ENCODE measurements at regions not wholly inside any gene's neighbourhood (a gene's known extent, or its start where the extent isn't known, plus 50 kb on each side); places are given as distances from the start of the nearest gene placed in this dataset.
"Not testable (repeated sequence)": the region's sequence is repeated elsewhere in the genome, so short reads cannot be mapped to it uniquely, and the experiment has no call there.

GRCh38 chr6:6724539-6725467, 136.3 kb downstream of the LY86 start:
- DNase-seq, result no peak

DNA sequence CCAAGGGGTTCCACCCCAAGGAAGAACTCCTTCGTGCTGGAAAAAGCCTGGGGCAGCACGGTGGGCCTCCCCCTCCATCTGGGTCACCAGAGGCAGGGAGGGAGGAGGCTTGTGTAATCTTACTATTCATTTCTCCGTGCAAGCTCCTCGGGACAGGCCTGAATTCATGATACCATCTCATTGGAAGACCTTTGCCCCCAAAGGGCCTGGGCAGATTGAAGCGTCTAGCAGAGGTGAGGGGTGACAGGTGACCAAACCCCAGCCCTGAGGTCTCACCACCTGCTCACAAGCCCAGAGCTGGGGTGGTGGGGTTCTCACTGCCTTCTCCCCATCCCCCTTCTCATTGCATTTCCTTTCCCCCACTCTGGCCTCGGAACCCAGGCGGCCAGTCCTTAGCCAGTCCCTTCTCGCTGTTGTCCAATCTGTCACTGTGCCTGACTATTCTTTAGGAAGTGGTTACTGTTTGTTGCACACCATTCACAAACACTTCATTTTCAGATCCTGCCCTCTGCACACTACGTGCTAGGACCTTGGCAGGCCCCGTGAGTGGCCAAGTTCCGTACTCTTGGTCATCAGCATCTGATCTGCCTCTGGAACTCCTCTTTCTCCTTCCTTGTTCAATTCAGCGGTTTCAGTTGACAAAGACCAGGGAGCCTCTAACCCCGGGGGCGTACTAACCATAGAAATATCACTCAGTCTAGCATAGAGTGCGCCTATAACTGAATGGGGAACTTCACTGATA, 137.1 kb downstream of the LY86 start:
- no peak for DNase-seq

DNA sequence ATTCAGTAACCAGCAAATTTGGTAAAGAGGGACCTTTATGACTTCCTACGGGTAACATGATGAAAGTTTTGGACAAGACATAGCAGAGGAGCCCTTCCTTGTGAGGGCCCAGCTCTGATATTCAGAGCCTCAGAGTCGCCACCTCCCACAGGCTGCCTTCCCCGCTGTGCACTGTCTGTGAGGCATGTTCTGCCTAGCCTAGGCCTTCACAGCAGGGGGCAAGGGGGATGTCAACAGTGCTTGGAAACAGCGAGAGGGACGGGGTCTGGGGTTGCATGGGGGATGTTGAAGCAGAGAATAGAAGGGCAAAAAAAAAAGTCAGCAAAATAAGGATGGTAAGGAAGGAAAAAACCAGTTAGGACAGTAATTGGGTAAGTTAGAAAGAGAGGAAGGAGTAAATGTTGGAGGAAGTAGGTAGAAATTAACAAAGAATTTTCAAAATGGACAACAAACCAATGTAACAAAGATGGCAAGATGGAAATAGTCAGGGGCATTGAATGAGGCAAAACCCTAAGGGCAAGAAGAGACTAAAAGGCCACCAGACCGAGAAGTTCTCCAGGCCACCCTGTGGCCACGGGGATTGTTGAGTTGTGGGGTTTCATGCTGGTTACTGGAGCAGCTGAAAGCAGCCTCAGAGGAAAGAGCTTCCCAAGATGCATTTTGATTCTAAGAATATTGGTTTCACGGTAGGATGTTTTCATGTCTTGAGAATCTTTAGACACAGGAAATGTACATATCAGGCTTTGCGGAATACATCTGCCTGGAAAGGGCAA, 139.8 kb downstream of the LY86 start:
- no peak for DNase-seq

DNA sequence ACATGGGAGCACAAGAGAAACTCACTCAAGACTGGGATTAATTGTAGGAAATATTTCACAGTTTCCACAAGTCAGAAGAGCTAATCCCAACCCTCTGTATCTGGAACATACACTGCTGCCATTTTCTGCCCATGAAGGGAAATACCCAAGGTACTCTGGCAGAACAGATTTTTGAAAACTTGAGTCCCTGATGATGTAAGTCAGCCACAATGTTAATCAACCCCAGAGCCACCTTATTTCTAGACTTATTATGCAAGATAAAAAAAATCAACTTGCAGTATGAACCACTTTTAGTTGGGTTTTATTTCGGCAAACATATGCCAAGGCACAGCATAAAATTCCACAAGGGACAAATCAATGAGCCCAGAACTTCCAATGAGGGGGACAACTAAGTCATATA, 141.5 kb downstream of the LY86 start:
- DNase-seq, result no peak

- DNase-seq, result no peak
Observed at GRCh38 chr6:6730831-6731230, 142.3 kb downstream of the LY86 start.

DNA sequence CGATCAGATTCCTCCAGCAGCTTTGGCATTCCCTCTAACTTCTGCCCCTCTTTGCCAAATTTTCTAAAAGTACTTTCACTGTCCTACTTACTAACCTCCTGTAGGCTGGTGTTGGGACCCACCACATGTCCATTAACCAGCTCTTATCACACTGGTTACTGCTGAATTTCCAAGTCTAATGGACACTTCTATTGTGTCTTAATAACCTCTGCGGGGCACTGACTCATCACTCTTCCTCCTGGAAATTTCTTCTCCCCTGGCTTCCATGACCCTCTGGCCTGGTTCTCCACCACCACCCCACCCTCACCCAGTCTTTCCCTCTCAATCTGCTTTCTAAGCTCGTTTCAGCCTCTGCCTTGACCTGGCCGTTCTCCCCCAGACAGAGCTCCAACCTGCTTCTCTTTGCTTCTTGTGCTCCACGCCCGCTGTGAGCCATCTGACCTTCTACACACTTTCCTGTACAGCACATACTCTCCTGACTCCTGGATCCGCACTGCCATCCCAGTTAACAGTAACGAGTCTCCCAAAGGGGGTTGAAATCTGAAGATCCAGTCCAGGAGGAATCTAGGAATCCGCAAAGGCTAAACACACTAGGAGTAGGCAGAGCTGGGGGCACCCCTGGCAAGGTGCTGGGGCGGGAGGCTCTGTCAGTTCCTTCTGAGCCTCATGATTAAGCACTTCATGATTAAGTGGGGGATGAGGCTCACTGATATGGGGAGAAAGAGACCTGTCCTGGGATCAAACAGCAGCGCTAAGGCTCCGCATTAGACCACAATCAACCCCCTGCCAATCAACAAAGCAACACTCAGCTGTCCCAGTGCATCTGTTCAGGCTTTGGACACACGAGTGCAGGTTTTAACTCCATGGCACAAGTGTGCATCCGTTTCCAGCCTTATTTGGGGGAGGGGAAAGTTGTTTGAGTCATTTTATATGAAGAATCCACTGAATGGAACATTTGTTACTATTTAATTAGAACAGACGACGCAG, 146.3 kb downstream of the LY86 start:
- DNase-seq, result no peak

DNA sequence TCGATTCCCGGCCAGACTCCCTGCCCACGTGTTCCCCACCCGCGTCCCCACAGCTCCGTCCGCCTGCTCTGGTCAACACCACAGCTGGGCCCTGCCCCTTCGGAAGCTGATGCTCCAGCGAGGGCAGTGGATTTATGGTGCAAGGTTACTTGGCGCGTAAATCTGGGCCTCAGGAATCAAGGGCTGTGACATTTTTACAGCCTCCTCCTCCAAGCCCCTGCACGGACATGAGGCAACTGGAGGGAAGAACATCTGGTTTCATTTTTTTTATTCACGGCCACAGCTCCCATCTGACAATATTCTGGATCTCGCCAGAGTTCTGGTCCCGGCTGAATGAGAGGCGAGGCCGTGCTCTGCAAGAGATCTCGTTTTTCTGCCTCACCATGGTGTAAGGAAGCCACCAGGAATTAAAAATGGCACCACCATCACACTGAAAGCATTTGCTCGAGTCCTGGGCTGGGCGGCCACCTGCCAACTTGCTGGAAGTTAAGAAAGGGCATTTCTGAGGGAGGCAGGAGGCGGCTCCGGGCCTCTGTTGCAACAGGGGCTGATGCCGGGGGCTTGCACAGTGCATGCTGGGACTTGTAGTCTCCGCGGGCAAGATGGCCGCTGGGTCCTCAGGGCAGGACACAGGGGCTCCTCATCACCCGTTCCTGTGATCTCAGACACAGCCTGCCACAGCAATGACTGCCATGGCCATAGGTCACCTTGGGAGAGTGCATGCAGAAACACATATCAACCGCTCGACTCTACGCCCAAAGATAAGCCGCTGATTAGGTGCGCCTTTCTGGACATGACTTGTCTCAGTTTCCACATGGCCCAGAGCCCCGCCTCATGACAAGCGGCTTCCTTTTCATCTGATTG, 148.5 kb downstream of the LY86 start:
- no peak for DNase-seq

- DNase-seq, result no peak
Observed at GRCh38 chr6:6737671-6738070, 149.2 kb downstream of the LY86 start.

GRCh38 chr6:6738108-6738507, 149.6 kb downstream of the LY86 start:
- DNase-seq, result no peak

DNA sequence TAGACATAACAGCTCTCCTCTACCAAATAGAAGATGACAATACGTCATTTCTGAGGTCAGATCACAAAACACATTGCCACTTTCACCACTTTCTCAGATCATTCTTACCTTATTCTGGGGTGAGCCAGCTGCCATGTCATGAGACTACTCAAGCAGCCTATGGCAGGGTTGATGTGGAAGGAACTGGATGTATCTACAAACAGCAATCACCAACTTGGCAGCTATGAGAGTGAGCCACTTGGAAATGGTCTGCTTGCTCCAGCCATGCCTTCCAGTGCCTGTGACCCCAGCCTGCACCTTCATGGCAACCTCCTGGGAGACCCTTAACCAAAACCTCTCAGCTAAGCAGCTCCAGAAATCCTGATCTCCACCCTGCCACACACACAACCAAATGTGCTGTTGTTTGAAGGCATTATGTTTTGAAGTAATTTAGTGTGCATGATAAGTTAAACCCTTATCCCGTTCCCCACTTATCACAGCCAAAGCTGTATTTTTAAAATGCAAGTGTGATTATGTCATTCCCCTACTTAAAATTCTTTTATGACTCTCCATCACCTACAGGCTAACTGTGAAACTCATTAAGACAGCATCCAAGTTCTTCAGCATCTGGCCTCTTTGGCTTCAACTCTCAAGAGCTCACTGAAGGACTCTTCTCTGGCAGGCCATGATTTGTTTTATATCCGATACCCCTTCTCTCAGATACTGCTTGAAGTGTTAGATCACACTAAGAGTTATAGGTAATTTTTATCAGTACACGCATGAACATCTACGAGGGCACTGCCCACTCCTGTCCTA, 150.6 kb downstream of the LY86 start:
- DNase-seq, result no peak

DNA sequence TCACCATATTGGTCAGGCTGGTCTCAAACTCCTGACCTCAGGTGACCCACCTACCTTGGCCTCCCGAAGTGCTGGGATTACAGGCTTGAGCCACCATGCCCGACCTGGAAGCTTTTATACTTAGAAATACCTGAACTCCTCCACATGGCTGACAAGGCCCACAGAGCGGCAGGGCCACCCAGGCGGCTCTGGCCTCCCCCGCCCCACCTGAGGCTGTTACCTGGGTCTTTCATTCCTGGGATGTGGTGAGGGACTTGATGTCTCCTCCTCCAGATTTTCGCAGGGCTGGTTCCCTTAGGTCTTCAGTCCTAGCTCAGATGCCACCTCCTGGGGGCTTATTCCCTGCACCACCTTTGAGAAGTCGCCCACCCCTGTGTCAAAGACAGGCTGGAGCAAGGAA, 152.1 kb downstream of the LY86 start:
- DNase-seq, result no peak

DNA sequence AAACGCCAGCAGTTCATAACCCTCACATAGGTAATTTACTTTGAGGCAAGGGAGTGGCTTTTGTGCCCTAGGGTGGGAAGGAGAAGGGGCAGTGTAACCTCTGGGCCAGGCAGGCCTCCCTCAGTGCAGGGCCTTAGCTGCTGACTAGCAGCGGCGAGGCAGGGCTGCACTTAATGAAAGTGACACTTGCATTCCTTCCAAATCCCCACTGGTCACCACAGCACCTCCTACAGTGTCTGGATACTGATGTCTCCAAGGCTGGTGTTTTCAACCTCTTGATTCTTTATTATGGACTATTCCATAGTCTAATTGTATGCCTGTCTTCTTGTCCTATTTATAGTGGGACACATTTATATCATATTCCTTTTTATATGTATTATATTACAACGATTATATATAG, 152.7 kb downstream of the LY86 start:
- no peak for DNase-seq

- no peak for DNase-seq
Observed at GRCh38 chr6:6742535-6742934, 154.0 kb downstream of the LY86 start.

GRCh38 chr6:6744551-6744950, 156.0 kb downstream of the LY86 start:
- DNase-seq, result no peak

DNA sequence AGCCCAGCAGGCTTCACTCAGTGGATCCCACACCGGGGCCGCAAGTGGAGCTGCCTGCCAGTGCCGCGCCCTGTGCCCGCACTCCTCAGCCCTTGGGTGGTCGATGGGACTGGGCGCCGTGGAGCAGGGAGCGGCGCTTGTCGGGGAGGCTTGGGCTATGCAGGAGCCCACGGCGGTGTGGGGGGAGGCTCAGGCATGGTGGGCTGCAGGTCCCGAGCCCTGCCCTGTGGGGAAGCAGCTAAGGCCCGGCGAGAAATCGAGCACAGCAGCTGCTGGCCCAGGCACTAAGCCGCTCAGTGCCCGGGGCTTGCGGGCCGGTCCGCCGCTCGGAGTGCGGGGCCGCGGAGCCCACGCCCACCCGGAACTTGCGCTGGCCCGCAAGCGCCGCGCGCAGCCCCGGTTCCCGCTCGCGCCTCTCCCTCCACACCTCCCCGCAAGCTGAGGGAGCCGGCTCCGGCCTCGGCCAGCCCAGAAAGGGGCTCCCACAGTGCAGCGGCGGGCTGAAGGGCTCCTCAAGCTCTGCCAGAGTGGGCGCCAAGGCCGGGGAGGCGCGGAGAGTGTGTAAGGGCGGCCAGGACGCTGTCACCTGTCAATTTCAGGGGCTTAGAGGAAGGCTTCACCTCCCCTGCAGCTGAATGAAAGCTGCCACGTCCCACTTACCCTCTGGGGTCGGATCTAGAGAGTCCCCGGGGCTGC, 157.3 kb downstream of the LY86 start:
- DNase-seq, result not testable (repeated sequence)

DNA sequence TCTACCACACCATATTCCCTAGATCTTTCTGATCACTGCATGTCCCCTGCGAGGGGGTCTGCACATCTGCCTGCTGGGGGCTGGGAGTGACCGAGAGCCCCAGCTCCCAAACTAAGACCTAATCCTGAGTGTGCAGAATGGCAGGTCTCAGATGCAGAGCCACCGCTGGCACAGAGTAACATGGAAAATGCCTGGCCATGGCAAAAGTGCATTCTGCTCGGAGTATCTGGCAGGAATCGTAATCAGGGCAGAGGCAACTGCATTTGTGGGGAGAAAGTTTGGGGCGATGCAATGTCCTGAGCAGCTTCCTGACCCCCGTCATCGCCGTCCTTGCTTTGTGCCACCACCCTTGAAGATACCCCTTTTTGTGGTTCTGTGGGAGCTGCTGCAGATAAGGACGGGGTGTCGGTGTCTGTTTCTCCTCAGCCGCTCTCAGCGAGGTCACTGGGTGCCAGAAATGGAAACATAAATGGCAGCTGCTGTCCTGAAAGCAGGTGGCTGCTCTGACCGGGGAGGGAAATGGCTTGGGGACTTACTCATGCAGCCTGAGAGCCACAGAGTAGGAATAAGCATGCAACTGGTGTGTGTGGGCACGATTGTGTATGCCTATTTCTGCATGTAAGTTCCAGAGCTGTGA, 157.9 kb downstream of the LY86 start:
- no peak for DNase-seq

GRCh38 chr6:6746970-6747338, 158.4 kb downstream of the LY86 start:
- DNase-seq, result no peak

- DNase-seq, result no peak
Observed at GRCh38 chr6:6747371-6747770, 158.9 kb downstream of the LY86 start.

- DNase-seq, result no peak
Observed at GRCh38 chr6:6748001-6748400, 159.5 kb downstream of the LY86 start.
